SIG-M5 treated with dmso at 0.1 percent for 504 hours (cell line): ENCODE measurements at regions not wholly inside any gene's neighbourhood (a gene's known extent, or its start where the extent isn't known, plus 50 kb on each side); places are given as distances from the start of the nearest gene placed in this dataset.

Experiments
- DNase-seq: peaks from one replicate; lab custom pipeline; 2025; ENCODE audit not compliant: unreplicated experiment; lab: John Stamatoyannopoulos, UW

DNA sequence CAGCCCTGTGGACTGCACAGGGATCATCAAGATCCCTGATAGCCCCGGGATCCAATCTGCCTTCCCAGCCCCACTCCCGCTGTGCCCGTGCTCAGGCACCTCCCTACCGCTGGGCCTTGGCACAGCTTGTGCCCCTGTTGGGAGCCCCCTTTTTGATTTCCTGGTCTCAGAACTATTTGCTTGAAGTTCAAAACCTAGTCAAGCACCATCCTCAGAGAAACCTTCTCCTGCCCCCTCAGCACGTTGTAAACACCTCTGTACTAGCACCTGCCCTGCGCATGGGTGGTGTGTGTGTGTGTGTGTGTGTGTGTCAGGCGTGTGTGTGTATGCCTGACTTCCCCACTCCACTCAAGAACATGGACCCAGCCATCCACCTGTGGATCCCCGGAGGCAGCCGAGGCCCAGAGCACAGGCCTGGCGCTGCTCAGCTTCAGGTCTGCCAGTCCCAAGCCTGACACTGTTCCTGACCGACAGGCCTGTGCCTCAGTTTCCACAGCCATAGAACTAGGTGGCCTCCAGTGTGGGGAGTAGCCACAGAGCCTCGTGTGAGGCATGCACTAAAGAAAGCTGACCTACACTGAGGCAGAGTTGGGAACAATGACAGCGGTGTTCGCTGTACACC lies 65.5 kb downstream of the ADRA2C start:
- no peak for DNase-seq

DNA sequence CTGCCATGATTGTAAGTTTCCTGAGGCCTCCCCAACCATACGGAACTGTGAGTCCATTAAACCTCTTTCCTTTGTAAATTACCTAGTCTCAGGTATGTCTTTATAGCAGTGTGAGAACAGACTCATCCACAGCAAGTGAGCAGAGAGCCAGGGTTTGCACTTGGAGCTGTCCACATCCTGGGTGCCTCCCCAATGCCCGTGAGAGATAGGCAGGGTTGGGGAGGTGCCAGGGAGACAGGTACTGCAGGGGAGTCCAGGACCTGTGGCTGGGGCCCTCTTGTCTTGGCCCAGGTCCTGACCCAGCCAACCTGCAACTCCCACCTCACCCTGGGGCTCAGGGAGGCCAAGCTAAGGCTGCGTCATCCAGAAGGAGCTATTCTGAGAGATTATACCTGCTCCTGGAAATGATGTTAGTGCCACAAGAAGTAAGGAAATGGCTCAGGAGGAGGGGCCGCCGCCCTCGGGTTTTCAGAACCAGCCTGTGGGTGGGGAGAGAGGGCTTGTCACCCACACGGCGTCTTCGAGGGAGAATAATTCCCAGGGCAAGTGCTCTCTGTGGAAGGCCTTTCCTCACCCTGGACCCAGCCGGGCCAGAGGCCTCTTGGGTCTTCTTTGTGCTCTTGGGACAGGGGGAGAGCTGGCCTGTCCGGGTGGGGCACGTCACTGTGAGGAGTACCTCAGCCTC lies 66.5 kb downstream of the ADRA2C start:
- no peak for DNase-seq

DNA sequence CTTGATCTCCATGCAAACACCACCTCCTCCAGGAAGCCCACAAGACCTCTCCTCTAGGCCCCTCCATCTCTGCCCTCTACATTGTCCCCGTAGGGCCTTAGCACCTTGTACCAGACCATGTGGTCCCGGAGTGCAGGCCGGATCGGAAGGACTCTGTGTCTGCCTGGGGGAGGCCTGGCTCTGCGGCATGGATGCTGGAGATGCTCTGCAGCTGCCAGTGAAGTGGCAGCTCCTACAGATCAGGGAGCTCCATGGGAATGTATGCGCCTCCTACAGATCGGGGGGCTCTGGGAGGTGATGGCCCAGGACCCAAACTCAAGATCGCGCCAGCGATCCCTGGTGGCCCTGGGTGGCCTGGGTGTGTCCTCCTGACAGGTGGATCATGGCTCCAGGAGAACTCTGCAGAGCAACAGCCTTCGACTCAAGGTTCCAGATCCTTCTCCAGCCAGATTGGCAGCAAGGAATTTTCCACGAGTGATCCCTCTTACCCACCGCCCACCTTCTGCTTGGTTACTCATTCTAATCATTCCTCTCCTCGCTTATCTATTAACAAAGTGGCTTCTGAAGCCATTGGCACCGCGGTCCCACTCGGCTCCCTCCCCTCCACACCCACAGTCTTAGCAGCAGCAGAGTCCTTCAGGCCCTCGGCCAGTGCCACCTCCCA lies 67.3 kb downstream of the ADRA2C start:
- DNase-seq = no peak

DNA sequence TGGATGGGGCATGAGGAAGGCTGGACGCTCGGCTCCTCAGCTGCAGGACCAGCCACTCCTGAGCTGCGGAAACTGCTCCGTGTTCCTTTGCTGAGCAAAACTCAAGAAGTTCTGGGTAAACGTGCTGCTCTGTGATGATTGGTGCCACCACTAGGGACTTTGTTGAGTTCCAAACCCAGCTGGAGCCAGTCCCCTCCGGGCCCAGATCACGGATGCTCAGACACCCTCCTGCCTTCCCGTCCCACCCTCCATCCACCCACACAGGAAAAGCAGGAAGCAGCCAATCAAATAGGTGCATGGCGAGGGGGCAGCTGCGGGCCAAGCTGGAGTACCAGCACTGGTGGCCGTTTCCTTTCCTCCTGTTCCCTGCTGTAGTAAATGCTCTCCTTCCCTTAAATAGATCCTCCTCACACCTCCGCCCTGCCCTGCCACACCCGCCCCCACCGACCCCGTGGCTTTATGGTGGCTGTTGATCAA lies 68.0 kb downstream of the ADRA2C start:
- DNase-seq = no peak

DNA sequence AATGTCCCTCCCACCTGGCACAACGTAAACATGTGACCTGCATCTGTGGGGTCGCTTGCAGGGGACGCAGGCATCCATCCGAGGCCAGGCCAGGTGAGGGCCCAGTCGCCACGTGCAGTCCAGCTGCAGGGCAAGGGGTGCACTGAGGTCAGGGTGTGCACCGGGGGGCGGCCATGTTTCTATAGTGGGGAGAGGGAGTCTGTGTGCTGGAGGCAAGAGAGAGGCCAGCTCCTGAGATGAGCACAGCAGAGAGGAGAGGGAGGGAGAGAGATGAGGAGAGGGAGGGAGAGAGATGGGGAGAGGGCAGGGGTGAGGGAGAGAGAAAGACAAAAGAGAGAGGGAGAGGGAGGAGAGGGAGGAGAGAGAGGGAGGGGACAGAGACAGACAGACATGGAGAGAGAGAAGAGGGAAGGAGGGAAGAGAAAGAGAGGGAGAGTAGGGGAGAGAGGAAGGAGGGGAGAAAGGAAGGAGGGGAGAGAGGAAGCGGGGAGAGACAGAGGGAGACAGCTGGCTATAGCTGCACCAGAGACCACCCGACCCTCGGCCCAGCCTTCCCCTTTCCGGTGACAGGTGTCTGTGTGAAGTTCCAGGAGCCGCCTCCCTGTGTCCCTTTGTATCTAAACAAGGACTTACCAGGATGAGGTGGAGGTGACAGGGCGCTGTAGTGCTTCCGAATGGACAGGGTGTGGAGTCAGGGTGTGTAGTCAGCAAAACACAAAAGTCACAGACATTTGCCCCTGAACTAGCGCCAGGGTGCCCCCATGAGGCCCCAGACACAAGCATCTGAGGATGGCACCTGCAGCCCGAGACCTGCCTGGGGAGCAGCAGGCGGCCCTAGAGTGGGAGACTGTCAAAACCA lies 68.7 kb downstream of the ADRA2C start:
- no peak for DNase-seq

DNA sequence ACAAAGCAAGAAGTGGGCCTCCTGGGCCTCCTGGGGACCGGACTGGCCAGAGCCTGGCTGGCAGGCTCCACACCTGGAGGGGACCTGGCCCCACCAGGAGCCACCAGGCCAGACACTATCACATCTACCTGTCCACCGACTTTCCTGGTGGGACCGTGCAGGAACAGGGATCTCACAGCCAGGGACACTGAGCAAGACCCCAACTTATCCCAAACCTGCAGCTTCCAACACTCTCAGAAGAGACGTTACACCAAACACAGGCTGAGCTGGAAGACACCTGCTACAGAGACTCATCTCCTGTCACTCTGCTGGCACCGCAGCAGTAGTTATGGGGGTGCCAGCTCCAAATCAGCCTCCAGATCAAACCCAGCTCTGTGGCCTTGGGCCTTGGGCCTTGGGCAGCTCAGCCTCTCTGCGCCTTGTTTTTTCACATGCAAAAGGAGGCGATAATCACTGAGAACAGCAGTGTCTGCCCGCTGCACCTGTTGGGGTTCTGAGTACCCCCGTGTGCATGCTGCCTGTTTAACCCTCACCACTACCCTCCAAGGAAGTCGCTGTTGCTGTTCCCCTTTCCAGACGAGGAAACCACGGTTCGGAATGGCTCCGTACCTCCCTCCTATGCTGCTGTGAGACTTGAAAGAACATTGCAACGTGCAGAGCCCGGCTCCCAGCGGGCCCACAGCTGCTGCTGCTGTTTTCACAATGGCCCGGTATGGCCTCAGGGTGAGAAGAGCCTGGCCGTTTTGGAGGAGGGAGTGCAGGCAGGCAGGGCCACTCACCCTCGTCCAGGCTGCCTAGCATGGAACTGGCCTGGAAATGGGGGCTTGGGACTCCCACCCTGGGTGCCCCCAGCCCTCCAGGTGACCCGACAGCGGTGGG lies 69.6 kb downstream of the ADRA2C start:
- DNase-seq = no peak

DNA sequence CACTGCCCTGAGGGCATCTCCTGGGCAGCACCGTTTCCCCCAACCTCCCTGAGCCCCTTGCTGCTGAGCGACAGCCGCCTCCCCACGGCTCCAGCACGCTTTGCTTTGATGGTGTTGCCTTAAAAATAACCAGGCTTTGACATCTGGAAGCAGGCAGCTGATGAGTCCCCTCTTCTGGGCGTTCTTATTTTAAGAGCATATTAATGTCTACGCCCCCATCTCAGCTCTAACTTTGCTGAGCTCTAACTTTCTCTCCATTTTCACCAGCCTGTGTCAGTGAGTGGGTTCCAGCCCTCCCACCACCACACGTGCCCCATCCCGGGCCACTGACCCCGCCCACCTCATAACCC lies 70.2 kb downstream of the ADRA2C start:
- no peak for DNase-seq

DNA sequence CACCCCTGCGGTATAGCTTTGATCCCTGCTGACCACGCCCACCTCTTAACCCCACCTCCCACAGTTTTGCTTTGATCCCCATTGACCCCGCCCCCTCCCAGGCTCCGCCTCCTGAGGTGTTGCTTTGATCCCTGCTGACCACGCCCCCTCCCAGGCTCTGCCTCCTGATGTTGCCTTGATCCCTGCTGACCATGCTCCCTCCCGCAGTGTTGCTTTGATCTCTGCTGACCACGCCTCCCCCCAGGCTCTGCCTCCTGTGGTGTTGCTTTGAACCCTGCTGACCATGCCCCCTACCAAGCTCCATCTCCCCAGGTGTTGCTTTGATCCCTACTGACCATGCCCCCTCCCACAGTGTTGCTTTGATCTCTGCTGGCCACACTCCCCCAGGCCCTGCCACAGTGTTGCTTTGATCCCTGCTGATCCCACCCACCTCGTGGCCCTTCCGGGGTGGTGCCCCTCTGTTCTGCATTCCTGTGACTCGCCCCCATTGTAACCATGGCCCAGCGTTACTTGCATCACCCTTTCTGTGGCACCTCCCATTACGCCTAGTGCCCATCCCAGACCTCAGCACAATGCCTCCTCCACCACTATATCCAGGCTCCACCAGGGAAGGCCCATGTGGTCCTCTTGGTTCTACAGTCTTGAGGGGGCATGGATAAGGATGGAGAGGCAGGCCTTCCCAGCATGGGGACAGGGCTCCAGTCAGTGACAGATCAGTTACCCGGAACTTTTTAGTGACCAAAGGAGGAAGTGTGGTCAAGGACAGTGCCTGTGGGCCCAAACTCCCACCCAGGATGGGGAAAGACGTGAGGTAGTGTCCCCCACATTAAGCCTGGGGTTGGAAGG lies 70.8 kb downstream of the ADRA2C start:
- DNase-seq = no peak

DNA sequence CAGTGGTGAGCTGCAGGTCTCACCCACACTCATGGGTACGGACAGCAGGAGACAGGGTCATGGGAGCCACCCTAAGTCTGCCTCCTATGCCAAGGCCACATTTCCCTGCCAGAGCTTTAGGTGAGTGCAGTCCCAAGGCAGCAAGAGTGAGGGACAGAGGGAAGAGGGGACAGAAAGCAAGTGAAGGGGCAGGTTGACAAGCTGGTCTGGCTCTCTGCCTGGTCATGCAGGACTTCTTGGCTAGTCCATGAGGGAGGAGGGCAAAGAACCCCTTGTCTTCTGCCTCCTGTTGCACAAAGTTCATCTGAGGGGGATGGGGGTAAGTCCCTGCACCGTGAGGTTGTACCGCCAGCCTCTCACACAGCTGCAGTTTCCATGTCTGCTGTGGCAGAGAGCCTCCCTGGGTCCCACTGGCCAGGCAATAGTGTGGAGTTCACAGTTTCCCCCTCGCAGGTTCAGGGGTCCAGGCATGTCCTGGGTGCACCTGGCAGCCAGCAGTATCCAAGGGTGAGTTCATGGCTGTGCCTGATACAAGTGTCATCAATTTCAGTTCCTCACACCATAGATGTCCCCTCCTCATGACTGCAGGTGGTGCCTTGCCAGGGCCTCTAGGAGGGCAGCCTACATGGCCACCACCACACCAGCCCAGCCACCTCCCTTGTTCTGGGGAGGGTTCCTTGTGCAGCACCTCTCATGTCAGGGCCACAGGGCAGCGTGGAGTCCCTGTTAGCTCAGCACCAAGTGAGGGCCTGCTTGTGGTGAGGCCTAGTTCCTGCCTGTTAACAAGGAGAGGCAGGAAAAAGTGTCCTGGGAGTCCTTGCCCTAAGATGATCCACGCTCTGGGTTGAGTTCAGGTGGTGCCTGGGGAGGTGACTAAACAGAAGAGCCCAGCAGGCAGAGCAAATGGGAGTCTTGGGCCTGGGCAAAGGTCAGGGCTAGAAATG lies 72.5 kb downstream of the ADRA2C start:
- DNase-seq = no peak

DNA sequence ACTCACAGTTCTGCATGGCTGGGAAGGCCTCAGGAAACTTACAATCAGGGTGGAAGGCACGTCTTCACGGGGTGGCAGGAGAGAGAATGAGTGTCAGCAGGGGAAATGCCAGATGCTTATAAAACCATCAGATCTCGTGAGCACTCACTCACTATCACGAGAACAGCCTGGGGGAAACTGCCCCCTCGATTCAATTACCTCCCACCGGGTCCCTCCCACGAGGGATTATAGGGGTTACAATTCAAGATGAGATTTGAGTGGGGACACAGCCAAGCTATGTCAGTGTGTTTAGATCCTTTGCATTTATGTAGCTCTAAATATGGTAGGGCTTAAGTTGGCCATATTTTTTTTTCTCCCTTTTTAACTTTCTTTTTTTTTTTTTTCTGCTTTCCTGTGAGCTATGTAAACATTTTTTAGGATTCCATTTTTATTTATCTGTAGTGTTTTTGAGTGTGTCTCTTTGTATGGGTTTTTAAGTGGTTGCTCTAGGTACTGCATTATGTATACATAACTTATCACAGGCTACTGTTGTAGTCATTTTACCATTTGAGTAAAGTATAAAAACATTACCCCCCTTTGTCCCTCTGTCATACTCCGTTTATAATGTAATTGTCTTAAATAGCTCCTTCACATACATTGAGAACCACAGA lies 79.0 kb downstream of the ADRA2C start:
- no peak for DNase-seq

DNA sequence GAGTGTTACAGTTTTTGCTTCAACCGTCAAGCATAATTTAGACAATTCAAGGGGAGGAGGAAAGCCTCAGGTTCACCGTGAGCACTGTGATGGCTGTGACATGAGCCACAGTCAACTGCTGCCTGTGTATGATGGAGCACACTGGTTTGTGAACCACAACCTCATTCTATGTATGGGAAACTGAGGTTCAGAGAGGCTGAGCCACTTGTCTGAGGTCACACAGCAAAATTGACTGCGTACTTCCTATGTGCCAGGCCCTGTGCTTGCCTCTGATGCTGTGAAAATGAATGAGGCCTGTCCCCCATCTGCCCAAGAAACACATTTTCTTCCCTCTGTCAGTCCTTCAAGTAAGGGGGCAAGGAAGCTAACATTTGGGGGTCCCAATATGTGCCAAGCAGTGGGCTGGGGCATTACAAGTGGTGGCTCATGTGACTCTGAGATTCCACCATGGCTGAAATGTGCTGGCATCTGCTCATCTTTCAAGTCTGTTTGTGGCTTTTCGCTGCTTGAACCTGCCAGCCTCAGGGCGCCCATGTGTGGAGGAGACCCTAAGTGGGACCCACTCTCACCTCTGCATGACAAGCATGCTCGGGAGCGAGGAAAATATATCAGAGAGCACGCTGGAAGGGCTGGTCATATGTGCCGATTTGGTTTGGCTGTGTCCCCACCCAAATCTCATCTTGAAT lies 79.7 kb downstream of the ADRA2C start:
- no peak for DNase-seq

DNA sequence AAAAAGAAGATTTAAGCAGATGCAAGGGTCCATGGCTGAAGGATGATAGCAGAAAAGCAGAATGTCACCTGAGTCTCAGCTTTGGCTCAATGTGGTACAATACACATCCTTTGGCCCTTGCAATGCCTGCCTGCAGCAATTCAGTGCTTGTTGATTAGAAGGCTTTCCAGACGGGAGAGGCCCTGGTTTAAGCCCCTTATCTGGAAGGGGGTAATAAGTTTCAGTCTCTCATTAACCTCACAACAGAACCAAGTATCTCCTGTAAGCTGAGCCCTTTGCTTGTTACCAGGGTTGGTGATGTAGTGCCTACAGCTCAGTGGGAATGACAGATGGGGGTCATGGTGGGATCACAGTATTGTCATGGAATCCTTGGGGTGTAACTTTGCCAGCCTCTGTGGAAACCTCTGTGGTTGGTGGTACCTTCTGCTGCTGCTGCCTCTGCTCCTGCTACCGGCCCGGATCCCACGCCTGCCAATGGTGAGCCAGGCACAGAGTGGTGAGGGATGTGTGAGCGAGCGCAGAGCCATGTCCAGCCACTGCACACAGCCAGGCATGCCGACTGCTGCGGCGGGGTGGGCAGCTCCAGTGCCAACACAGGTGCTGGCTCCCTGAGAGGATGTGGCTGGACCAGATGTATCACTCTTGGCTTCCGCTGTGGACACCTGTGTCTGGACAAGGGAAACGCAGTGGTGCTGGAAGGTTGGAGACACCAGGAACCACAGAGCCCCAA lies 81.2 kb downstream of the ADRA2C start:
- DNase-seq = no peak

DNA sequence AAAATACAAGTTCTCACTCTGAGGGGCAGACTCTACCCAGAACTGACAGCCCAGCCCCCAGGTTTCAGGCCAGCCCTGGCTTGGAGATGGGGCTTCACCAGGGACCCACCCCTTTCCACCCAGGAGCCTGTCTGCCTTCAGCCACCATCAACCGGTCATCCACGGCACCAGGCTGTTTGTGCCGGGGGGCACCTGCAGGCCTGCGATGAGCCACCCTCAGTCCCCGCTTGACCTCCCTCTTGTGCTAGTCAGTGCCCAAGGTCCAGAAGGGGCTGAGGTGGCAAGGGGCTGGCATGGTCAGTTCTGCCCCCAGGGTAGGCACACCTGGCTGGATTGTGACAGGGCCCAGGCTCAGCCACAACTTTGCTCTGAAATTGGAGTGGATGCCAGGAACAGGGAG lies 82.1 kb downstream of the ADRA2C start:
- DNase-seq = no peak

DNA sequence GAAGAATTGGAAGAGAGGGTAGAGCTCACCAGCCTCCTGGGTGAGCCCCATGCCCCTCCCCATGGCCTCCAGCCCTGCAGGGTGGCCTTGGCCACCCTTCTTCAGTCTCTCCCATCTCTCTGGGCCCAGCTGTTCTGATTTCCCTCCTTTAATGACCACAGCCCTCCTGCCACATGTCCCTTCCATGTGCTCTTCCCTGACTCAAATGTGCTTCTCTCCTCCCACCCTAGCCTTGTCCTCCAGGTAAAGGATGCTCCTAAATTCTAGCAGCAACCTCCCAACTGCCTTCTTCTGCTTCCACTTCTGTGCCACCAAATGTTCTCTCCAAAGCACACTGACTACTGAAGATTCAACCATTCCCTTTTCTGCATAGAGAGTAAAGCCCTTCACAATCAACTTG lies 83.0 kb downstream of the ADRA2C start:
- DNase-seq = no peak

DNA sequence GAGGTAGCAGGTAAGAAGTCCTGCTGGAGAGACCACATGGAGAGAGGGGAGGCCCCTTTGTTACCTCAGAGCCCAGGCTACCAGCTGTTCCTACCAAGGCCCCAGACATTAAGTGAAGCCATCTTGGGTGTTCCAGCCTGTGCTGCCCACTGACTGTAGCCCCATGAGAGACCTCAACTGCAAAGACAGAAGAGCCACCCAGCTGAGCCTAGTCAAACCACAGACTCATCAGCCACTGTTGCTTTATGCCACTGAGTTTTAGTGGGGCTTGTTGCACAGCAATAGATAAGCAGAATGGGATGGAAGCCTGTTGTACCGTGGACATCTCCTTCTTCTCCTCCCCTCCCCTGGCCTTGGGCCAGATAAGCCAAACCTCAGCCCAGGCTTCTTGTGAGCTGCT lies 83.9 kb downstream of the ADRA2C start:
- no peak for DNase-seq

DNA sequence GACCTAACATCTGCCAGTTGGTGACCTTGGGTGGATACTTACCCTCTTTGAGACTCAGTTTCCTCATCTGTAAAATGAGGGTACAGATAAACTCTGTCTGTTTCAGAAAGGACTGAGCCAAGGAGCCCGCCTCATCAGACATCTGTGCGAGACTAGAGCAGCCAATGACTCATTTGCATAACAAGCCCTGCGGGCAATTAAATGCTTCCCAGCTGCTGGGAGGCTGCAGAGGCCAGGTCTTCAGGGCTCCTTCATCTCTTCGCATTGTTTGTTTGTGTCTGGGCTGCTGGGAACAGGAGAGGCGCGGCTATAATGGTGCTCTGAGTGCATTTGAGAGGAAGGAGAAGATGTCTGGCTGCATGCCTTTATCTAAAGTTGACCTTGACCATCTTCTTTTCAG lies 85.0 kb downstream of the ADRA2C start:
- DNase-seq = no peak

DNA sequence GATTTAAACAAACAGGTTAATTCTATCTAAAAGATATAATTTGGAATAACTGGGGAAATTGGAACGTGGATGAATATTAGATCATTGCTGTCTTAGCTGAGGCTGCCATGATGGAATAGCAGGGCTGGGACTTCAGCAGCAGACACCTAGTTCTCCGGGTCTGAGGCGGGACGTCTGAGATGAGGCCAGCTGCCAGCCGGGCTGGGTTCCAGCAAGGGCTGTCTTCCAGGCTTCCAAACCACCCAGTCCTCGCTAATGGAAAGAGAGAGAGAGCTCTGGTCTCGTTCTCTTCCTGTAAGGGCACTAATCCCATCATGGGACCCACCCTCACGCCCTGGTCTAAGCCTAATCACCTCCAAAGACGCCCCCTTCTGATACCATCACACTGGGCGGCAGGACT lies 85.7 kb downstream of the ADRA2C start:
- no peak for DNase-seq
